ENCODE measurements at regions not wholly inside any gene's neighbourhood (a gene's known extent, or its start where the extent isn't known, plus 50 kb on each side); places are given as distances from the start of the nearest gene placed in this dataset.

DNA sequence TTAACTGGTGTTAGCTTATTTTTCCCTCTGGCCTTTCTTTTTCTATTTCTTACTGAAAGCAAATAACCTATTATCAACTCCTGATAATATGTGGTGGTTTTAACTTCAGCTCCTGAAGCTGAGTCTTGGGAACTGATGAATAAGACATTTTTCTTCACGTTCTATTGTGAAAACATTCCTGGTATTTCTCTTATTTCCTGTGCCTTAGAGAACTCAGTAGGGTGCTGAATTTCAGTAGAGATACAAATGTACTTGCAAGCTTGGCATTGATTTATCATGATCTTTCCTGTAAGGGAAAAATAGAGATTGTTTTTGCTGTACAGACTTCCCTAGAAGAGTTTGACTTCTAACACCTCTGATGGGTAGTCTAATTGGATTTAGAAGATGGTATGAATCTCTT is 52.8 kb upstream of the DCC start (continued):
- TF ChIP-seq MED1 (CRISPR knock-in tag; IDR thresholded peaks at IDR 0.05): no peak
- no peak for TF ChIP-seq ZNF713 (CRISPR knock-in tag; IDR thresholded peaks at IDR 0.05)
- TF ChIP-seq TCF7 (IDR thresholded peaks at IDR 0.05; ENCODE audit: low read depth): no peak
- TF ChIP-seq SP140L (CRISPR knock-in tag; IDR thresholded peaks at IDR 0.05; ENCODE audit: borderline replicate concordance): no peak
- no peak for TF ChIP-seq ZMYM2 (CRISPR knock-in tag; IDR thresholded peaks at IDR 0.05)
- no peak for TF ChIP-seq PAX8 (CRISPR knock-in tag; IDR thresholded peaks at IDR 0.05; ENCODE audit: borderline replicate concordance)

DNA sequence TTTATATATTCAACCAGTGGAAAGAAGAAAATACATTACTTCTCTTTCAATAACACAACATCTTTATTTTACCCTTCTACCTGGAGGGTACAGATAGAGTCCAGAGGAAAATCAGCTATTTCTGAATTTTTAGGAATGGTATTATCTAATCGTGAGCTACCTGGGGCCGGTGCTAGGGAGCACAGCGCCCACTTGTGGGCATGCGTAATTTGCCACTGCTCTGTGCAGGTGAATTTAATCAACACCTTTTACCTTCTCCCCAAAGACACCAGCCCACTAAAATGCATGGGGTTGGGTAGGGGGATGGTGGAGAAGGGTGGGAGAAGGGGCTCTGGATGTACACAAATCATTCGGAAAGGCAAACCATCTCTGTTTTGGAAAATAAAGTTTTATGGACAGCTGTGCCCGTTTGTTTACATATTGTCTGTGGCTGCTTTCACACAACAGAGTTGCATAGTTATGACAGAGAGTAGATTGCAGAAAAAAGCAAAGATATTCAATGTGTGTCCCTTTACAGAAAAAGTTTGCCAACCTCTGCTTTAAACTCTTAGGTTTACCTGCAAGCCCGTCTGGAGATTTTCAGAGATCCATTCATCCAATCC is 51.5 kb upstream of the DCC start:
- in situ Hi-C loops (cut with HindIII; ENCODE audit: extremely low pct_ligation_motif_present, low pct_unique_long_range_greater_than_20kb): loop anchor here (5.0 to 25.0 kb wide), 2 partner anchors 621 to 1176 kb away; no protein-coding TSS in a partner anchor
- TF ChIP-seq MLLT10 (CRISPR knock-in tag; IDR thresholded peaks at IDR 0.05): no peak
- TF ChIP-seq ZEB1 (IDR thresholded peaks at IDR 0.05; ENCODE audit: insufficient replicate concordance, low read depth): no peak
- no peak for TF ChIP-seq ZNF790 (CRISPR knock-in tag; IDR thresholded peaks at IDR 0.05; ENCODE audit: borderline replicate concordance)
- no peak for TF ChIP-seq ZNF75D (CRISPR knock-in tag; IDR thresholded peaks at IDR 0.05; ENCODE audit: borderline replicate concordance)
- 0 out of 2 replicates have a peak, but pooled peaks have one; percentile 42 for TF ChIP-seq MIXL1 (CRISPR knock-in tag; IDR thresholded peaks at IDR 0.05)
- TF ChIP-seq SMC3 (IDR thresholded peaks at IDR 0.05; ENCODE audit: low read length): peak; percentile 95
- TF ChIP-seq, protein P1, sequence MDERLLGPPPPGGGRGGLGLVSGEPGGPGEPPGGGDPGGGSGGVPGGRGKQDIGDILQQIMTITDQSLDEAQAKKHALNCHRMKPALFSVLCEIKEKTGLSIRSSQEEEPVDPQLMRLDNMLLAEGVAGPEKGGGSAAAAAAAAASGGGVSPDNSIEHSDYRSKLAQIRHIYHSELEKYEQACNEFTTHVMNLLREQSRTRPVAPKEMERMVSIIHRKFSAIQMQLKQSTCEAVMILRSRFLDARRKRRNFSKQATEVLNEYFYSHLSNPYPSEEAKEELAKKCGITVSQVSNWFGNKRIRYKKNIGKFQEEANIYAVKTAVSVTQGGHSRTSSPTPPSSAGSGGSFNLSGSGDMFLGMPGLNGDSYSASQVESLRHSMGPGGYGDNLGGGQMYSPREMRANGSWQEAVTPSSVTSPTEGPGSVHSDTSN (CRISPR knock-in tag; IDR thresholded peaks at IDR 0.05): no peak
- TF ChIP-seq ZBTB7B (CRISPR knock-in tag; IDR thresholded peaks at IDR 0.05): no peak
- TF ChIP-seq ZFP62 (CRISPR knock-in tag; IDR thresholded peaks at IDR 0.05): no peak
- TF ChIP-seq, protein P2, sequence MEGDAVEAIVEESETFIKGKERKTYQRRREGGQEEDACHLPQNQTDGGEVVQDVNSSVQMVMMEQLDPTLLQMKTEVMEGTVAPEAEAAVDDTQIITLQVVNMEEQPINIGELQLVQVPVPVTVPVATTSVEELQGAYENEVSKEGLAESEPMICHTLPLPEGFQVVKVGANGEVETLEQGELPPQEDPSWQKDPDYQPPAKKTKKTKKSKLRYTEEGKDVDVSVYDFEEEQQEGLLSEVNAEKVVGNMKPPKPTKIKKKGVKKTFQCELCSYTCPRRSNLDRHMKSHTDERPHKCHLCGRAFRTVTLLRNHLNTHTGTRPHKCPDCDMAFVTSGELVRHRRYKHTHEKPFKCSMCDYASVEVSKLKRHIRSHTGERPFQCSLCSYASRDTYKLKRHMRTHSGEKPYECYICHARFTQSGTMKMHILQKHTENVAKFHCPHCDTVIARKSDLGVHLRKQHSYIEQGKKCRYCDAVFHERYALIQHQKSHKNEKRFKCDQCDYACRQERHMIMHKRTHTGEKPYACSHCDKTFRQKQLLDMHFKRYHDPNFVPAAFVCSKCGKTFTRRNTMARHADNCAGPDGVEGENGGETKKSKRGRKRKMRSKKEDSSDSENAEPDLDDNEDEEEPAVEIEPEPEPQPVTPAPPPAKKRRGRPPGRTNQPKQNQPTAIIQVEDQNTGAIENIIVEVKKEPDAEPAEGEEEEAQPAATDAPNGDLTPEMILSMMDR (CRISPR knock-in tag; IDR thresholded peaks at IDR 0.05): peak; percentile 82
- peak; percentile 86 for TF ChIP-seq STAG1 (CRISPR knock-in tag; IDR thresholded peaks at IDR 0.05)
- no peak for TF ChIP-seq AKAP8 (CRISPR knock-in tag; IDR thresholded peaks at IDR 0.05)
- TF ChIP-seq RAD21 (CRISPR knock-in tag; IDR thresholded peaks at IDR 0.05): peak; percentile 64
- TF ChIP-seq, protein P3, sequence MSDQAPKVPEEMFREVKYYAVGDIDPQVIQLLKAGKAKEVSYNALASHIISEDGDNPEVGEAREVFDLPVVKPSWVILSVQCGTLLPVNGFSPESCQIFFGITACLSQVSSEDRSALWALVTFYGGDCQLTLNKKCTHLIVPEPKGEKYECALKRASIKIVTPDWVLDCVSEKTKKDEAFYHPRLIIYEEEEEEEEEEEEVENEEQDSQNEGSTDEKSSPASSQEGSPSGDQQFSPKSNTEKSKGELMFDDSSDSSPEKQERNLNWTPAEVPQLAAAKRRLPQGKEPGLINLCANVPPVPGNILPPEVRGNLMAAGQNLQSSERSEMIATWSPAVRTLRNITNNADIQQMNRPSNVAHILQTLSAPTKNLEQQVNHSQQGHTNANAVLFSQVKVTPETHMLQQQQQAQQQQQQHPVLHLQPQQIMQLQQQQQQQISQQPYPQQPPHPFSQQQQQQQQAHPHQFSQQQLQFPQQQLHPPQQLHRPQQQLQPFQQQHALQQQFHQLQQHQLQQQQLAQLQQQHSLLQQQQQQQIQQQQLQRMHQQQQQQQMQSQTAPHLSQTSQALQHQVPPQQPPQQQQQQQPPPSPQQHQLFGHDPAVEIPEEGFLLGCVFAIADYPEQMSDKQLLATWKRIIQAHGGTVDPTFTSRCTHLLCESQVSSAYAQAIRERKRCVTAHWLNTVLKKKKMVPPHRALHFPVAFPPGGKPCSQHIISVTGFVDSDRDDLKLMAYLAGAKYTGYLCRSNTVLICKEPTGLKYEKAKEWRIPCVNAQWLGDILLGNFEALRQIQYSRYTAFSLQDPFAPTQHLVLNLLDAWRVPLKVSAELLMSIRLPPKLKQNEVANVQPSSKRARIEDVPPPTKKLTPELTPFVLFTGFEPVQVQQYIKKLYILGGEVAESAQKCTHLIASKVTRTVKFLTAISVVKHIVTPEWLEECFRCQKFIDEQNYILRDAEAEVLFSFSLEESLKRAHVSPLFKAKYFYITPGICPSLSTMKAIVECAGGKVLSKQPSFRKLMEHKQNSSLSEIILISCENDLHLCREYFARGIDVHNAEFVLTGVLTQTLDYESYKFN (CRISPR knock-in tag; conservative IDR thresholded peaks at IDR 0.05): no peak

More for the DNA sequence above, 51.5 kb upstream of the DCC start:
- 2% methylated on average over 7 of the region's 7 CpGs for WGBS (ENCODE audit: low lambda C conversion rate)
- Histone ChIP-seq H3K4me1 (ENCODE audit: insufficient read depth, low read length) (no peaks in the 10 kb centered on the region), H3K27me3 (ENCODE audit: control insufficient read depth in 1 of 2, insufficient read depth in 2 of 2, low read length in 2 of 2) (no peaks in the 10 kb centered on the region), H3K4me3 (replicated peaks in 1 of 3; ENCODE audit: insufficient read depth in 1 of 3, low read depth in 2 of 3, low read length in 3 of 3) (no peak overlapping the region), H3K27ac (ENCODE audit: extremely low read length, insufficient read depth, low read length) (no peak overlapping the region), H3K36me3 (replicated peaks in 1 of 2; ENCODE audit: control insufficient read depth in 1 of 2, insufficient read depth in 2 of 2, low read length in 2 of 2) (no peaks in the 10 kb centered on the region), H4K20me1 (ENCODE audit: insufficient read depth, low read length) (no peaks in the 10 kb centered on the region), H2AFZ (ENCODE audit: low read length) (no peak overlapping the region), H3K79me2 (ENCODE audit: insufficient read depth, low read length) (no peaks in the 10 kb centered on the region), H3K9ac (ENCODE audit: insufficient read depth, low read depth, low read length) (no peak overlapping the region), H3K9me3 (ENCODE audit: low read length) (no peaks in the 10 kb centered on the region), H3K4me2 (ENCODE audit: low read depth, low read length) (no peak overlapping the region)
- no peak for FAIRE-seq
- peak; percentile 17 for DNase-seq (ENCODE audit: low spot score)
- no TSS peak for BruUV-seq (replicated peaks)
- peak; percentile 85 for ATAC-seq
- intact Hi-C loops (cut with micrococcal nuclease; ENCODE audit: unreplicated experiment): loop anchor here (1.0 to 5.0 kb wide), 4 partner anchors 281 to 1176 kb away; no protein-coding TSS in a partner anchor
- CTCF ChIA-PET (ENCODE audit: low intra/inter-chr PET ratio, low total read pairs): interaction anchor here (0.8 to 1.7 kb wide), 4 partner anchors 282 to 1178 kb away, joined by 3 to 18 read pairs (median 6); no protein-coding TSS in a partner anchor
- POLR2A ChIA-PET: no interaction called here

All from HepG2 (cell line).